ENCODE measurements at regions not wholly inside any gene's neighbourhood (a gene's known extent, or its start where the extent isn't known, plus 50 kb on each side); places are given as distances from the start of the nearest gene placed in this dataset.

- peak overlapping the region; percentile 44 for H3K4me3 ChIP-seq (ENCODE audit: insufficient read depth, low read depth, low read length, poor library complexity, severe bottlenecking)
- DNase-seq, result peak in 2 of 3 donors; percentile 27 to 31
- H3K4me1 ChIP-seq (ENCODE audit: control insufficient read depth, insufficient read depth, low read length, poor library complexity, severe bottlenecking), result peaks cover 10% of the 10 kb centered on the region
- H3K27ac ChIP-seq (ENCODE audit: insufficient read depth, low read length, poor library complexity, severe bottlenecking), result peak overlapping the region; percentile 76
- no peaks in the 10 kb centered on the region for H3K27me3 ChIP-seq (replicated peaks; ENCODE audit: control insufficient read depth, insufficient read depth, low read length, poor library complexity, severe bottlenecking)
- H3K36me3 ChIP-seq (ENCODE audit: control insufficient read depth, insufficient read depth, low read length), result no peaks in the 10 kb centered on the region
- no peaks in the 10 kb centered on the region for H3K9me3 ChIP-seq (ENCODE audit: control insufficient read depth, low read length)
Measured at GRCh38 chrX:45769761-45770582, 569.3 kb upstream of the DIPK2B start.

GRCh38 chrX:45768666-45769236 is 568.1 kb upstream of the DIPK2B start:
- Histone ChIP-seq H3K27me3 (replicated peaks; ENCODE audit: control insufficient read depth, insufficient read depth, low read length, poor library complexity, severe bottlenecking) (no peaks in the 10 kb centered on the region), H3K4me1 (ENCODE audit: control insufficient read depth, insufficient read depth, low read length, poor library complexity, severe bottlenecking) (peaks cover 10% of the 10 kb centered on the region), H3K36me3 (ENCODE audit: control insufficient read depth, insufficient read depth, low read length) (no peaks in the 10 kb centered on the region), H3K9me3 (ENCODE audit: control insufficient read depth, low read length) (no peaks in the 10 kb centered on the region), H3K4me3 (ENCODE audit: insufficient read depth, low read depth, low read length, poor library complexity, severe bottlenecking) (peak overlapping the region; percentile 44), H3K27ac (ENCODE audit: insufficient read depth, low read length, poor library complexity, severe bottlenecking) (peak overlapping the region; percentile 76)
- no peak for DNase-seq

- Histone ChIP-seq H3K27me3 (replicated peaks; ENCODE audit: control insufficient read depth, insufficient read depth, low read length, poor library complexity, severe bottlenecking) (no peaks in the 10 kb centered on the region), H3K9me3 (ENCODE audit: control insufficient read depth, low read length) (no peaks in the 10 kb centered on the region), H3K36me3 (ENCODE audit: control insufficient read depth, insufficient read depth, low read length) (no peaks in the 10 kb centered on the region), H3K4me3 (ENCODE audit: insufficient read depth, low read depth, low read length, poor library complexity, severe bottlenecking) (peak overlapping the region; percentile 44), H3K27ac (ENCODE audit: insufficient read depth, low read length, poor library complexity, severe bottlenecking) (peak overlapping the region; percentile 64), H3K4me1 (ENCODE audit: control insufficient read depth, insufficient read depth, low read length, poor library complexity, severe bottlenecking) (peaks cover 6% of the 10 kb centered on the region)
- DNase-seq, result no peak
Measured at GRCh38 chrX:45766981-45767501, 566.4 kb upstream of the DIPK2B start.

- H3K27ac ChIP-seq (ENCODE audit: insufficient read depth, low read length, poor library complexity, severe bottlenecking), result peak overlapping the region; percentile 39
- no peak for DNase-seq
- no peaks in the 10 kb centered on the region for H3K9me3 ChIP-seq (ENCODE audit: control insufficient read depth, low read length)
- peaks cover 4% of the 10 kb centered on the region for H3K4me1 ChIP-seq (ENCODE audit: control insufficient read depth, insufficient read depth, low read length, poor library complexity, severe bottlenecking)
- H3K36me3 ChIP-seq (ENCODE audit: control insufficient read depth, insufficient read depth, low read length), result no peaks in the 10 kb centered on the region
- H3K4me3 ChIP-seq (ENCODE audit: insufficient read depth, low read depth, low read length, poor library complexity, severe bottlenecking), result no peak overlapping the region
- no peaks in the 10 kb centered on the region for H3K27me3 ChIP-seq (replicated peaks; ENCODE audit: control insufficient read depth, insufficient read depth, low read length, poor library complexity, severe bottlenecking)
Measured at GRCh38 chrX:45765767-45766166, 565.1 kb upstream of the DIPK2B start.

GRCh38 chrX:45765281-45765680 is 564.6 kb upstream of the DIPK2B start:
- Histone ChIP-seq H3K9me3 (ENCODE audit: control insufficient read depth, low read length) (no peaks in the 10 kb centered on the region), H3K27me3 (replicated peaks; ENCODE audit: control insufficient read depth, insufficient read depth, low read length, poor library complexity, severe bottlenecking) (no peaks in the 10 kb centered on the region), H3K4me3 (ENCODE audit: insufficient read depth, low read depth, low read length, poor library complexity, severe bottlenecking) (no peak overlapping the region), H3K36me3 (ENCODE audit: control insufficient read depth, insufficient read depth, low read length) (no peaks in the 10 kb centered on the region), H3K4me1 (ENCODE audit: control insufficient read depth, insufficient read depth, low read length, poor library complexity, severe bottlenecking) (peaks cover 7% of the 10 kb centered on the region), H3K27ac (ENCODE audit: insufficient read depth, low read length, poor library complexity, severe bottlenecking) (peak overlapping the region; percentile 39)
- DNase-seq, result no peak

GRCh38 chrX:45762699-45763647 is 562.3 kb upstream of the DIPK2B start:
- Histone ChIP-seq H3K9me3 (ENCODE audit: control insufficient read depth, low read length) (no peaks in the 10 kb centered on the region), H3K4me3 (ENCODE audit: insufficient read depth, low read depth, low read length, poor library complexity, severe bottlenecking) (peak overlapping the region; percentile 17), H3K27me3 (replicated peaks; ENCODE audit: control insufficient read depth, insufficient read depth, low read length, poor library complexity, severe bottlenecking) (no peaks in the 10 kb centered on the region), H3K27ac (ENCODE audit: insufficient read depth, low read length, poor library complexity, severe bottlenecking) (peak overlapping the region; percentile 66), H3K4me1 (ENCODE audit: control insufficient read depth, insufficient read depth, low read length, poor library complexity, severe bottlenecking) (peaks cover 23% of the 10 kb centered on the region), H3K36me3 (ENCODE audit: control insufficient read depth, insufficient read depth, low read length) (no peaks in the 10 kb centered on the region)
- no peak for DNase-seq

GRCh38 chrX:45761920-45762319 is 561.2 kb upstream of the DIPK2B start:
- no peaks in the 10 kb centered on the region for H3K36me3 ChIP-seq (ENCODE audit: control insufficient read depth, insufficient read depth, low read length)
- H3K4me1 ChIP-seq (ENCODE audit: control insufficient read depth, insufficient read depth, low read length, poor library complexity, severe bottlenecking), result peaks cover 29% of the 10 kb centered on the region
- H3K27me3 ChIP-seq (replicated peaks; ENCODE audit: control insufficient read depth, insufficient read depth, low read length, poor library complexity, severe bottlenecking), result no peaks in the 10 kb centered on the region
- no peaks in the 10 kb centered on the region for H3K9me3 ChIP-seq (ENCODE audit: control insufficient read depth, low read length)
- H3K27ac ChIP-seq (ENCODE audit: insufficient read depth, low read length, poor library complexity, severe bottlenecking), result peak overlapping the region; percentile 60
- DNase-seq, result no peak
- H3K4me3 ChIP-seq (ENCODE audit: insufficient read depth, low read depth, low read length, poor library complexity, severe bottlenecking), result no peak overlapping the region

GRCh38 chrX:45760187-45760742 is 559.6 kb upstream of the DIPK2B start:
- Histone ChIP-seq H3K36me3 (ENCODE audit: control insufficient read depth, insufficient read depth, low read length) (no peaks in the 10 kb centered on the region), H3K27me3 (replicated peaks; ENCODE audit: control insufficient read depth, insufficient read depth, low read length, poor library complexity, severe bottlenecking) (no peaks in the 10 kb centered on the region), H3K4me3 (ENCODE audit: insufficient read depth, low read depth, low read length, poor library complexity, severe bottlenecking) (peak overlapping the region; percentile 5), H3K9me3 (ENCODE audit: control insufficient read depth, low read length) (no peaks in the 10 kb centered on the region), H3K27ac (ENCODE audit: insufficient read depth, low read length, poor library complexity, severe bottlenecking) (peak overlapping the region; percentile 60), H3K4me1 (ENCODE audit: control insufficient read depth, insufficient read depth, low read length, poor library complexity, severe bottlenecking) (peaks cover 33% of the 10 kb centered on the region)
- no peak for DNase-seq

GRCh38 chrX:45758738-45759397 is 558.2 kb upstream of the DIPK2B start:
- H3K4me3 ChIP-seq (ENCODE audit: insufficient read depth, low read depth, low read length, poor library complexity, severe bottlenecking), result peak overlapping the region; percentile 13
- no peaks in the 10 kb centered on the region for H3K9me3 ChIP-seq (ENCODE audit: control insufficient read depth, low read length)
- H3K36me3 ChIP-seq (ENCODE audit: control insufficient read depth, insufficient read depth, low read length), result no peaks in the 10 kb centered on the region
- H3K4me1 ChIP-seq (ENCODE audit: control insufficient read depth, insufficient read depth, low read length, poor library complexity, severe bottlenecking), result peaks cover 40% of the 10 kb centered on the region
- peak overlapping the region; percentile 60 for H3K27ac ChIP-seq (ENCODE audit: insufficient read depth, low read length, poor library complexity, severe bottlenecking)
- no peaks in the 10 kb centered on the region for H3K27me3 ChIP-seq (replicated peaks; ENCODE audit: control insufficient read depth, insufficient read depth, low read length, poor library complexity, severe bottlenecking)
- no peak for DNase-seq

Data from effector memory CD4-positive, alpha-beta T cell (primary cell).